ENCODE measurements at regions not wholly inside any gene's neighbourhood (a gene's known extent, or its start where the extent isn't known, plus 50 kb on each side); places are given as distances from the start of the nearest gene placed in this dataset.

GRCh38 chr2:194618432-194618831 lies 1038.6 kb upstream of the SLC39A10 start (continued):
- TF ChIP-seq CTCF (IDR thresholded peaks at IDR 0.05 in 2 of 3, conservative IDR thresholded peaks at IDR 0.05 in 1 of 3; ENCODE audit: borderline replicate concordance in 1 of 3, insufficient read depth in 1 of 3, low read depth in 2 of 3, low read length in 2 of 3) (no peak), SRF (IDR thresholded peaks at IDR 0.05; ENCODE audit: low read depth) (no peak), ZNF274 (IDR thresholded peaks at IDR 0.05; ENCODE audit: low read depth, low read length) (no peak), ATF3 (IDR thresholded peaks at IDR 0.05) (no peak)

GRCh38 chr2:194616334-194616733 lies 1040.7 kb upstream of the SLC39A10 start:
- ChIA-PET CTCF (no interaction called here), POLR2A (no interaction called here), RAD21 (ENCODE audit: low non-redundant PET in 1 of 2, low total read pairs in 2 of 2, uncharacterized antibody in 2 of 2, unreplicated experiment in 2 of 2) (no interaction called here)
- Histone ChIP-seq H3K27ac (ENCODE audit: low read depth, low read length) (no peak overlapping the region), H3K4me3 (replicated peaks in 1 of 2; ENCODE audit: low read depth in 1 of 2, low read length in 2 of 2) (no peak overlapping the region), H3K9ac (ENCODE audit: low read length) (no peak overlapping the region), H3K36me3 (ENCODE audit: control insufficient read depth in 1 of 2, insufficient read depth in 2 of 2, low read length in 2 of 2) (no peaks in the 10 kb centered on the region), H4K20me1 (ENCODE audit: insufficient read depth) (no peaks in the 10 kb centered on the region), H3K9me2 (ENCODE audit: insufficient read depth) (no peaks in the 10 kb centered on the region), H3K4me2 (ENCODE audit: low read length) (no peak overlapping the region), H3K4me1 (ENCODE audit: control insufficient read depth in 1 of 2, insufficient read depth in 2 of 2, low read length in 2 of 2) (no peaks in the 10 kb centered on the region), H2AFZ (ENCODE audit: low read depth, low read length, poor library complexity, severe bottlenecking) (no peak overlapping the region), H3K27me3 (ENCODE audit: insufficient read depth, low read length) (no peaks in the 10 kb centered on the region), H3K79me2 (ENCODE audit: insufficient read depth, low read length) (no peaks in the 10 kb centered on the region), H3K9me3 (ENCODE audit: control insufficient read depth in 1 of 2, insufficient read depth in 1 of 2, low read depth in 1 of 2, low read length in 2 of 2) (peaks cover 0 to 2% of the 10 kb centered on the region in 2 experiments; a peak in 1 of 4 replicates)
- BruUV-seq (replicated peaks), result no TSS peak
- no peak for DNase-seq (ENCODE audit: low read depth, low spot score)
- intact Hi-C loops (cut with micrococcal nuclease), result no loop called here
- no peak for ATAC-seq
- TF ChIP-seq CTCF (IDR thresholded peaks at IDR 0.05 in 2 of 3, conservative IDR thresholded peaks at IDR 0.05 in 1 of 3; ENCODE audit: borderline replicate concordance in 1 of 3, insufficient read depth in 1 of 3, low read depth in 2 of 3, low read length in 2 of 3) (no peak), RAD21 (IDR thresholded peaks at IDR 0.05; ENCODE audit: low read depth) (no peak), MAX (IDR thresholded peaks at IDR 0.05) (no peak), SP1 (IDR thresholded peaks at IDR 0.05; ENCODE audit: low read depth) (no peak), EZH2phosphoT487 (IDR thresholded peaks at IDR 0.05; ENCODE audit: borderline replicate concordance) (no peak), EZH2 (IDR thresholded peaks at IDR 0.05) (no peak), ZBTB33 (IDR thresholded peaks at IDR 0.05; ENCODE audit: extremely low read depth, insufficient replicate concordance, low read length) (no peak), EGR1 (IDR thresholded peaks at IDR 0.05; ENCODE audit: low read depth) (no peak), SRF (IDR thresholded peaks at IDR 0.05; ENCODE audit: low read depth) (no peak), ELF1 (IDR thresholded peaks at IDR 0.05; ENCODE audit: borderline replicate concordance, low read depth) (no peak), FOSL1 (IDR thresholded peaks at IDR 0.05; ENCODE audit: low read depth) (no peak), JUND (IDR thresholded peaks at IDR 0.05) (no peak), TCF7L2 (IDR thresholded peaks at IDR 0.05; ENCODE audit: borderline replicate concordance, extremely low read depth, insufficient read depth, insufficient read length) (no peak)

Data from HCT116 (cell line).